ENCODE measurements at regions not wholly inside any gene's neighbourhood (a gene's known extent, or its start where the extent isn't known, plus 50 kb on each side); places are given as distances from the start of the nearest gene placed in this dataset.

GRCh38 chr5:56480705-56481427 lies 247.7 kb upstream of the ANKRD55 start:
- no peak for DNase-seq (ENCODE audit: low read depth)

DNA sequence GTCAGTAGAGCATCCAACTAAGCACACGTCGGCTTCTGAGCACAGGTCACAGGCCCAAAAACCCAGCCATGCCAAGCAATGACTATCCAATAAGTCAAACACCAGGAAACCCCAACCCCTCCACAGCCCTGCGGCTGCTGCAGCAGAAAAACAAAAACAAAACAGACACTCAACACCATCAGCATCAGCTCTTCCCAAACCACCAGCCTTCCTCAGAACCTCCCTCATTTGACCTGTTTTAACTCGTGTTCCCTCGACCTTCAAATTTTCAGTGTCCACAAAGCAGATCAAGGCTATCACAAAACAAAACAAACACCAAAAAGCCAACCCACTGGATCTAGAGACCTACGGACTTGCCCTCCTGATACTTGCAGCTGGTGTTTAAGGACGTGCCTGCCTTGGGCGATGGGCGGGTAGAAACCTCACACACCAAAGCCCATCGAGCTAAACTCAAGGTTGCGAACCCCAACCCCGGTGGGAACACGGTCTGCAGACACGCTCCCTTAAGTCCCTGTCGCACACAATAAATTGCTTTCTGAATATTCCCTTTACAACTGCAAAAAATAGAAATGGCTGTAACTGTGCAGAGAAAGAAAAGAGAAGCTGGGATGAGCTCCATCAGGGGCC lies 247.1 kb upstream of the ANKRD55 start:
- DNase-seq (ENCODE audit: low read depth), result no peak

GRCh38 chr5:56479696-56480077 lies 246.6 kb upstream of the ANKRD55 start:
- DNase-seq (ENCODE audit: low read depth), result no peak

- DNase-seq (ENCODE audit: low read depth), result no peak
Measured at GRCh38 chr5:56479126-56479525, 246.0 kb upstream of the ANKRD55 start.

- DNase-seq (ENCODE audit: low read depth), result no peak
Measured at GRCh38 chr5:56478062-56478461, 244.9 kb upstream of the ANKRD55 start.

DNA sequence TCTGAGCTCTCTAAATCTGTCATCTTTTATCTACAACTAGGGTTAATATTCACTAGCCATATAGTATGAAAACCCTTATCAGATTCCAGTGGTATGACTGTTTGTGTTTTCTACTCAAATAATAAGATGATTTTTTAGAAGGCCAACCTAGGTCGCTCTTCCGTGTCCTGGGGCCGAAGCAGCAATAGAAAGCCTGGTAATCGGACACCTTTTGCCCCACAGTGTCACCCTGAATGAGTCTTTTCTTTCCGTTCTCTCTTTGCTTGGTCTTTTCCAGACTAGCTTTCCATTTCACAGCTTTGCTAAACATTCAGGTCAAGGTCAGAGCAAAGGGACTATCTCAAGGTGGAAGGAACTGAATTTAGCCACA lies 243.3 kb upstream of the ANKRD55 start:
- DNase-seq (ENCODE audit: low read depth), result no peak

DNA sequence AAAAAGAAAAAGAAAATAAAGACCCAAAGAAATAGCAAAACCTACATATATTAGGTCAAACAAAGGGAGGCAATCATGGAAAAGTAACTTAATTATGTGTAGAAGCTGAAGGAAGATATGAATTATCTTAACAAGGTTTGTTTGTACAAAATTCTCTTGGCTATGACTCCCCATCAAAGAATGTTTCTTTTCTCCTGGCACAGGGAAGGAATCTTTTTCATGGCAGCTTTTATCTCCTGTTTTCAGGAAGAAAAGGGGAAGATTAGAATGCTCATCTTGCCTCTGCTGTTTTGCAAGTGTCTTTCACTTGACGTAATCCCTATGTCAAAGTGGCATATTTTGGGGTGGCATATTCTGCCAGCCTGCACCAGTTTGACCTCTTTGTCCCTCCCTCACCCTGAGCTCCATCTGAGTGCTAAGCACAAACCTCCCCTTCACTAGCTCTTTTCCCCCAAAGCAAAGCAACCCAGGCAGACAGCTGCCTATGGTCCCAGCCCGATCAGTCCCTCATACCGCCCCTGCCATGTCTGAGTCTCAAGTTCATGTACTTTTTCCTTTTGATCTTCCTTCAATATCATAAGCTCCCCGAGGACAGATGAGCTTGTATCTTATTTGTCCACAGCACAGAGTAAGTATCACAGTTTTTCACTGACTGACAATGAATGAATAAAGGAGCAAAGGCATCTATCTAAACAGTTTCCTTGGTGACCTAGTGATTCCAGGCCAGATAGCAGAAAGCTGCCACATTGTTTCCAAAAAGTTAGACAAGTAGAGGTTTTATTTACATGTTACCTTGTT lies 242.8 kb upstream of the ANKRD55 start:
- no peak for DNase-seq (ENCODE audit: low read depth)

DNA sequence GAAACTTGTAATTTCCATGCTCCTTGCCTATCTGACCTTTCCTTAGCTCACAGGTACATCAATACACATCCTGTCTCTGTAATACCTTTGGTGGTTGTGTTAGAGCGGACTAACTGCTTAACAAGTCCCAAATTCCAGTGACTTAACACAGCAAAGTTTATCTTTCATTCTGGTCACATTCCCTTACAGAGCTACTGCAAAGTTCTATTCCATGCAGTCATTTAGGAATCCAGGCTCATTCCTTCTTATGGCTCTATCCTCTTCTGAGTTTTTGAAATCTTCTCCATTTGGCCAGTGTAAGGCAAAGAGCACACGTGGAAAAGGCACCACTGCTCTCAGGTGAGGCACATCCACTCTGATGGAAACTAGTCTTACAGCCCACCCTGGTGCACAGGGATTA lies 238.6 kb upstream of the ANKRD55 start:
- DNase-seq (ENCODE audit: low read depth), result no peak

DNA sequence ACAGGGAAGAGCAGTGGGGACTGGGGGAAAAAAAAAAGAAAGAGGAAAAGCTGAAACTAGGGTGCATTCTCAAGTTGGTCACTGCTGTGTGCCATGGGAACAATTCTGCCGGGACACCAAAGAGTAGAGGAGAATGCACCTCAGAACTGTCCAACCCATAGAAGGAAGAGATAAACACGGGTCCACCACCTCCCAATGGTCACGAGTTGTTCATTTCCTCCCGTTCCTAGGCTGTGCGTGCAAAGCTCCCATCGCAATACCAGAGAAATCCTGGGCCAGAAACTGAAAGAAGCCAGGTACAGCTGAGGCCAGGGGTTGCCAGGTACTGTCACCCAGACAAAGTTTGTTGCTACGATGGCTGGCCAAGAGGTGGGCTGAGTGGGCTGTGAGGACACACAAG lies 236.9 kb upstream of the ANKRD55 start:
- DNase-seq (ENCODE audit: low read depth), result no peak

- no peak for DNase-seq (ENCODE audit: low read depth)
Measured at GRCh38 chr5:56468277-56468676, 235.1 kb upstream of the ANKRD55 start.

- DNase-seq (ENCODE audit: low read depth), result no peak
Measured at GRCh38 chr5:56467176-56467717, 234.1 kb upstream of the ANKRD55 start.

- DNase-seq (ENCODE audit: low read depth), result no peak
Measured at GRCh38 chr5:56466136-56466816, 233.1 kb upstream of the ANKRD55 start.

GRCh38 chr5:56465769-56466135 lies 232.6 kb upstream of the ANKRD55 start:
- DNase-seq (ENCODE audit: low read depth), result no peak

GRCh38 chr5:56464935-56465768 lies 232.0 kb upstream of the ANKRD55 start:
- no peak for DNase-seq (ENCODE audit: low read depth)

- DNase-seq (ENCODE audit: low read depth), result no peak
Measured at GRCh38 chr5:56463944-56464571, 230.9 kb upstream of the ANKRD55 start.

DNA sequence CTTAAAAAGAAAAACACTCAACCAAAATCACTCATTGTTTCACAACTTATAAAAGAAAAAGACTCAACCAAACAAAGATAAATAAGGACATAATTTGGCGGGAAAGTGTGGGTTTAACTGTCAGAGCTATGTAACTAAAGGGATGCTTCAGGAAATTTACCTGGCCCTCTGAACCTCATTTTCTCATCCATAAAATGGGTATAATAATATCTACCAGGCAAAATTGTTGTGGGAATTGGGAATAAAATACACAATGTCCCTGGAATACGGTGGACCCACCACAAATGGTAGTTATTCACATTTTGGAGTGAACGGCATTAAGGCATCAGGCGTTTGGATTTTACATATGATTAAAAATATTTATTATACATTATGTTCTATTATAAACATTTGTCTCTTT lies 228.5 kb upstream of the ANKRD55 start:
- no peak for DNase-seq (ENCODE audit: low read depth)

DNA sequence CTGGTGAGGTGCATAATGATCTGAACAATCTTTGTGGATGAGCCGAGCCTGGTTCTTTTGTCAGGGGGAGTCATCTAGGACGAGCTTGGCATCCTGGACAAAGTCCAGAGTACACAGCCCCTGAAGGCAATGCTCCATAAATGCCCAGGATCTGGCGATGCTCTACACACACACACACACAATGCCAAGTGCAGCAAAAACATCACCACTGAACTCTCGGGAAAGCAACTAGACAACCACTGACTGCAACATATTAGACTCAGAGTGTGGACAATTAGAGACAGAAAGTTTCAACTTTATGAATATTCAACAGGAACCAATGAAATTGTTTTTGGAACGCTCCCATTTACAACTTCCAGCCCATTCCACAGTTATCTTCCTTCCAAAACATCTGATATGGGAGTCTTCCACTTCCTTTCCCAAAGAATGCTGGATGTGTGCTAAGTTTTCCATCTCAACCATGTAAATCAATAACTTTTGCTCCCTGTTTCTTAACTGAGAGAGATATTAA lies 227.6 kb upstream of the ANKRD55 start:
- no peak for DNase-seq (ENCODE audit: low read depth)

DNA sequence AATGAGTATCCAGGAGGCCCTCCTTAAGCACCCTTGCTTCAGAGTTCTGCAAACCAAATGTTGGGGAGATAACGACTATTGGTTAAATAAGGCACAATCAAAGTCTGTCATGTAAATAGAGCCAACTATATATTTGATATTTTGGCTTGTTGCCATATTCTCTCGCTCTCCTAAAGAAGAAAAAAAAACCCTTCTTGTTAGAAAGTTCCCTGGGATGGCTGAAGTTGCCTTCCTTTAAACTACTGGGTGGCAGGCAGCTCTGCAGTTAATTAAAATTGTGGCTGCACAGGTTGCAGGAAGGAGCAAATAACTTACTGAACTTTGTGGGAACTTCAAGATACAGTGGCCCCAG lies 227.0 kb upstream of the ANKRD55 start:
- no peak for DNase-seq (ENCODE audit: low read depth)

DNA sequence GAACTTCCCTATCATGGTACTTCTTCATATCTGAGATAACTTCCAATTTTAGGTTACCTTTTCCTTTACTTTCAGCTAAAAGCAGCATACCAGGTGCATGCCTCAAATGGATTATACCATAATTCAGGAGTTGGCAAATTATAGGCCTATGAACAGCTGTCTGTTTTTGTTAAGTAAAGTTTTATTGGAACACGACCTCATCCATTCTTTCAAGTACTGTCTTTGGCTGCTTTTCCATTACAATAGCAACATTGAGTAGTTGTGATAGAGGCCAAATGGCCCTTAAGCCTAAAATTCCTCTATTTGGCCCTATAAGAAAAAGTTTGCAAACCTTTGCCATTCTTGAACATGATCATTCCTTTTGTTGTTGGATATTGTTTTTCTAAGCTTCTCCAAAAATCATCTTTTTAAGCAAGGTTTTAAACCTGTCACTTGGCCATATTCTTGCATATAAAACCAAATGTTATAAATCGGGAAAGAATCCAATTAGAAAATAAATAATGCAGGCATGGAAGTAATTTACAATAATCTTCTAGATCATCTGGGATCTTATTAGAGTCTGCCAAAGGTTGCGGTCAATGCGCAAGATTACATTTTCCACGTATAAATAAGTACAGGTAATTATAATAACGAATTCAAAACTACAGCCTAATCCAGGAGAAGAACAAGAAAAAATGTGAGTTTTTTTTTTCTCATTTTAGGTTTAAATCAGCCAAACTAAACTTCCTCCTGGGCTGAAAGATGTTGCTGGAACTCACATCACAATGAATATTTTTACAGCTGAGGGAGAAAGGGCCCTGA lies 226.5 kb upstream of the ANKRD55 start:
- no peak for DNase-seq (ENCODE audit: low read depth)

Measured in stimulated activated CD4-positive, alpha-beta T cell treated with anti-CD3 and anti-CD28 coated beads, Interleukin-2, amount 100 ng/mL, for 4 hours (primary cell).